ENCODE measurements at regions not wholly inside any gene's neighbourhood (a gene's known extent, or its start where the extent isn't known, plus 50 kb on each side); places are given as distances from the start of the nearest gene placed in this dataset.

GRCh38 chr20:23143098-23143497 is 57.0 kb upstream of the CD93 start:
- TF ChIP-seq CTCF (IDR thresholded peaks at IDR 0.05) = no peak
- no peak for TF ChIP-seq ZFX (IDR thresholded peaks at IDR 0.05; ENCODE audit: borderline replicate concordance)

Measured in 22Rv1 (cell line).